HepG2 (cell line): ENCODE measurements at regions not wholly inside any gene's neighbourhood (a gene's known extent, or its start where the extent isn't known, plus 50 kb on each side); places are given as distances from the start of the nearest gene placed in this dataset.

Experiments used
- ATAC-seq: fragments of 200-7000 bp; cut with Tn5 transposase; 3 replicates; pipeline ENCODE4 v1.9.1; 2020; ENCODE audit warnings: mild to moderate bottlenecking, moderate library complexity
- BruUV-seq: library from RNA; stranded (reverse); fragments of 400-500 nt; replicated peaks from 2 replicates; lab custom pipeline; 2021; lab: Mats Ljungman, UMichigan
- CTCF ChIA-PET: fragments of 300-600 bp; formaldehyde crosslinking; extraction: SDS; loops from one replicate; lab custom pipeline; 2021; ENCODE audit warnings: low total read pairs, inconsistent platforms, low intra/inter-chr PET ratio; lab: Yijun Ruan, JAX
- POLR2A ChIA-PET: fragments of 350-600 bp; sonication (Branson Sonifier 250); formaldehyde crosslinking; loops from one replicate; lab custom pipeline; 2020; ENCODE audit warnings: antibody characterized with exemption, inconsistent platforms; lab: Yijun Ruan, JAX
- DNase-seq: peaks from one replicate; pipeline ENCODE4 v3.0.0-alpha.2; 2015; ENCODE audit warnings: low spot score
- FAIRE-seq: peaks from 3 replicates; lab custom pipeline; 2011; peaks lifted over from hg19 to GRCh38; lab: Jason Lieb, UNC
- H2AFZ ChIP-seq: one replicate; pipeline ENCODE4 v1.6.1; 2011; ENCODE audit warnings: low read length, inconsistent platforms
- H3K27ac ChIP-seq: fragments of 300-600 bp; 3 replicates; pipeline ENCODE4 v1.8.0; 2011; ENCODE audit warnings: mixed run types, mild to moderate bottlenecking, mixed read lengths, low read length, inconsistent platforms; ENCODE audit not compliant: insufficient read depth; ENCODE audit errors: extremely low read length
- H3K27me3 ChIP-seq, 2 experiments: fragments of 200-600 bp in 1 of 2; 2 replicates in 1 of 2; 3 replicates in 1 of 2; pipeline versions ENCODE4 v1.6.0 to v1.8.0; 2011; ENCODE audit warnings: low read length in 2 of 2, mild to moderate bottlenecking in 2 of 2, moderate library complexity in 2 of 2, inconsistent platforms in 1 of 2; ENCODE audit not compliant: insufficient read depth in 2 of 2, control insufficient read depth in 1 of 2
- H3K36me3 ChIP-seq, 2 experiments: fragments of 200-600 bp in 1 of 2; replicated peaks in 1 of 2; 2 replicates in 1 of 2; 3 replicates in 1 of 2; pipeline versions ENCODE4 v1.5.1 to v1.8.0; 2011; ENCODE audit warnings: low read length in 2 of 2, inconsistent platforms in 1 of 2; ENCODE audit not compliant: insufficient read depth in 2 of 2, control insufficient read depth in 1 of 2
- H3K4me1 ChIP-seq: 2 replicates; pipeline ENCODE4 v1.5.1; 2012; ENCODE audit warnings: low read length, inconsistent platforms; ENCODE audit not compliant: insufficient read depth
- H3K4me2 ChIP-seq: 2 replicates; pipeline ENCODE4 v1.6.0; 2011; ENCODE audit warnings: low read depth, low read length, inconsistent platforms
- H3K4me3 ChIP-seq, 3 experiments: fragments of 200-600 bp in 1 of 3; sonication (generic), shearing (Covaris generic) in 1 of 3; replicated peaks in 1 of 3; 2 replicates each; pipeline ENCODE4 v1.5.1; 2011 to 2016; ENCODE audit warnings: low read length in 3 of 3, inconsistent platforms in 2 of 3, low read depth in 2 of 3, mild to moderate bottlenecking in 2 of 3, control low read depth in 1 of 3, mixed read lengths in 1 of 3; ENCODE audit not compliant: insufficient read depth in 1 of 3
- H3K79me2 ChIP-seq: one replicate; pipeline ENCODE4 v1.6.1; 2011; ENCODE audit warnings: low read length, inconsistent platforms; ENCODE audit not compliant: insufficient read depth
- H3K9ac ChIP-seq: 2 replicates; pipeline ENCODE4 v1.6.0; 2011; ENCODE audit warnings: mild to moderate bottlenecking, low read depth, low read length, inconsistent platforms; ENCODE audit not compliant: insufficient read depth
- H3K9me3 ChIP-seq: 2 replicates; pipeline ENCODE4 v1.5.1; 2012; ENCODE audit warnings: mild to moderate bottlenecking, low read length
- H4K20me1 ChIP-seq: 2 replicates; pipeline ENCODE4 v1.6.0; 2011; ENCODE audit warnings: inconsistent platforms, mild to moderate bottlenecking, low read length, moderate library complexity; ENCODE audit not compliant: insufficient read depth
- BCL3 ChIP-seq: sonication (generic); formaldehyde crosslinking; IDR thresholded peaks from 2 replicates; pipeline ENCODE4 v1.5.1; 2020; ENCODE audit warnings: mild to moderate bottlenecking, missing genetic modification reagents, moderate library complexity
- DMAP1 ChIP-seq: IDR thresholded peaks from 2 replicates; pipeline ENCODE4 v1.6.1; 2016
- ETV6 ChIP-seq: sonication (generic); formaldehyde crosslinking; conservative IDR thresholded peaks from 2 replicates; pipeline ENCODE4 v1.4.0; 2020; ENCODE audit warnings: missing genetic modification reagents
- GPN1 ChIP-seq: sonication (generic); formaldehyde crosslinking; IDR thresholded peaks from 2 replicates; pipeline ENCODE4 v1.5.1; 2020; ENCODE audit warnings: missing genetic modification reagents, borderline replicate concordance
- HNRNPK ChIP-seq: fragments of 200-400 bp; formaldehyde crosslinking; IDR thresholded peaks from 2 replicates; pipeline ENCODE4 v1.6.1; 2018; ENCODE audit warnings: low read length, low read depth, moderate library complexity, mild to moderate bottlenecking; ENCODE audit not compliant: poor library complexity, severe bottlenecking
- KDM5B ChIP-seq: sonication (generic); formaldehyde crosslinking; IDR thresholded peaks from 2 replicates; pipeline ENCODE4 v1.4.0; 2020; ENCODE audit warnings: missing genetic modification reagents, mild to moderate bottlenecking, borderline replicate concordance
- NFATC3 ChIP-seq: sonication (generic); formaldehyde crosslinking; IDR thresholded peaks from 2 replicates; pipeline ENCODE4 v1.5.1; 2020; ENCODE audit warnings: mild to moderate bottlenecking, missing genetic modification reagents
- NONO ChIP-seq, 2 experiments: fragments of 450-650 bp in 1 of 2; sonication (generic) in 1 of 2; formaldehyde crosslinking in 1 of 2; IDR thresholded peaks in 1 of 2; conservative IDR thresholded peaks in 1 of 2; 2 replicates each; pipeline versions ENCODE4 v1.6.1 to v1.8.0; 2017 to 2022; ENCODE audit warnings: mild to moderate bottlenecking in 1 of 2, missing genetic modification reagents in 1 of 2, moderate library complexity in 1 of 2
- PATZ1 ChIP-seq: sonication (generic); formaldehyde crosslinking; IDR thresholded peaks from 2 replicates; pipeline ENCODE4 v1.4.0; 2020; ENCODE audit warnings: missing genetic modification reagents
- U2AF2 ChIP-seq: fragments of 200-400 bp; formaldehyde crosslinking; IDR thresholded peaks from 2 replicates; pipeline ENCODE4 v1.6.1; 2017; ENCODE audit warnings: low read depth, mild to moderate bottlenecking, low read length
- ZBTB39 ChIP-seq: sonication (generic); formaldehyde crosslinking; IDR thresholded peaks from 2 replicates; pipeline ENCODE4 v1.5.0; 2020; ENCODE audit warnings: missing genetic modification reagents
- ZNF143 ChIP-seq: sonication (generic); formaldehyde crosslinking; IDR thresholded peaks from 2 replicates; pipeline ENCODE4 v1.4.0; 2020; ENCODE audit warnings: missing genetic modification reagents
- ZNF230 ChIP-seq: sonication (generic); formaldehyde crosslinking; IDR thresholded peaks from 2 replicates; pipeline ENCODE4 v1.4.0; 2020; ENCODE audit warnings: mild to moderate bottlenecking, missing genetic modification reagents
- ZNF781 ChIP-seq: sonication (generic); formaldehyde crosslinking; IDR thresholded peaks from 2 replicates; pipeline ENCODE4 v1.5.1; 2020; ENCODE audit warnings: borderline replicate concordance, mild to moderate bottlenecking, missing genetic modification reagents; ENCODE audit errors: not compliant biosample characterization
- WGBS: methylation state at CpG from one replicate; pipeline ENCODE4 v1.1.6; 2017; ENCODE audit warnings: low lambda C conversion rate; 5-methylcytosine and 5-hydroxymethylcytosine counted together
- in situ Hi-C: cut with HindIII; loops from 2 replicates; pipeline ENCODE4 v1.10.0; 2017; ENCODE audit warnings: low pct_unique_long_range_greater_than_20kb; ENCODE audit not compliant: extremely low pct_ligation_motif_present
- intact Hi-C: fragments of 100-400 bp; cut with micrococcal nuclease; formaldehyde crosslinking; loops from one replicate; pipeline ENCODE4 v1.10.0; 2022; ENCODE audit not compliant: unreplicated experiment

- no TSS peak for BruUV-seq
- Histone ChIP-seq H3K4me1 (no peaks in the 10 kb centered on the region), H3K4me2 (no peak overlapping the region), H2AFZ (no peak overlapping the region), H3K79me2 (no peaks in the 10 kb centered on the region), H3K9ac (no peak overlapping the region), H3K27ac (no peak overlapping the region), H4K20me1 (no peaks in the 10 kb centered on the region), H3K27me3 (peaks cover 2 to 24% of the 10 kb centered on the region in 2 experiments; a peak in 4 of 5 replicates), H3K4me3 (no peak overlapping the region), H3K9me3 (no peaks in the 10 kb centered on the region), H3K36me3 (no peaks in the 10 kb centered on the region)
- intact Hi-C loops, result no loop called here
- in situ Hi-C loops, result no loop called here
- ATAC-seq (no peak), FAIRE-seq (no peak), DNase-seq (no peak)
- ChIA-PET POLR2A (no interaction called here), CTCF (no interaction called here)
- no peak for TF ChIP-seq BCL3 (CRISPR knock-in tag)
- WGBS, result 32% methylated on average over 3 of the region's 3 CpGs
Observed at GRCh38 chr2:105486762-105487141, 87.9 kb upstream of the FHL2 start.

GRCh38 chr2:105478670-105479069 lies 79.8 kb upstream of the FHL2 start:
- no TSS peak for BruUV-seq
- CTCF ChIA-PET, result no interaction called here
- in situ Hi-C loops, result no loop called here
- TF ChIP-seq ETV6 (CRISPR knock-in tag) (no peak), ZNF230 (CRISPR knock-in tag) (no peak), DMAP1 (CRISPR knock-in tag) (no peak), ZBTB39 (no peak), U2AF2 (no peak), KDM5B (CRISPR knock-in tag) (no peak), GPN1 (no peak), ZNF781 (CRISPR knock-in tag) (no peak), NFATC3 (CRISPR knock-in tag) (no peak), NONO (IDR thresholded peaks at IDR 0.05) (no peak), NONO (CRISPR knock-in tag; conservative IDR thresholded peaks at IDR 0.05) (no peak), ZNF143 (CRISPR knock-in tag) (no peak), PATZ1 (CRISPR knock-in tag) (no peak), HNRNPK (no peak)

More at GRCh38 chr2:105478670-105479069, 79.8 kb upstream of the FHL2 start:
- peaks cover 0 to 6% of the 10 kb centered on the region in 2 experiments; a peak in 1 of 5 replicates for H3K27me3 ChIP-seq
- H3K9ac ChIP-seq, result no peak overlapping the region
- DNase-seq (no peak), FAIRE-seq (no peak), ATAC-seq (no peak)
- intact Hi-C loops, result no loop called here
- POLR2A ChIA-PET, result no interaction called here
- no peak overlapping the region for H3K4me2 ChIP-seq
- H3K79me2 ChIP-seq, result no peaks in the 10 kb centered on the region
- no peak overlapping the region for H3K27ac ChIP-seq
- H4K20me1 ChIP-seq, result no peaks in the 10 kb centered on the region
- H3K36me3 ChIP-seq, result no peaks in the 10 kb centered on the region
- H2AFZ ChIP-seq, result no peak overlapping the region
- WGBS, result 1% methylated on average over 2 of the region's 2 CpGs
- no peak overlapping the region for H3K4me3 ChIP-seq
- H3K4me1 ChIP-seq, result no peaks in the 10 kb centered on the region
- H3K9me3 ChIP-seq, result no peaks in the 10 kb centered on the region
